ENCODE measurements at regions not wholly inside any gene's neighbourhood (a gene's known extent, or its start where the extent isn't known, plus 50 kb on each side); places are given as distances from the start of the nearest gene placed in this dataset.

- TF ChIP-seq, protein P1, sequence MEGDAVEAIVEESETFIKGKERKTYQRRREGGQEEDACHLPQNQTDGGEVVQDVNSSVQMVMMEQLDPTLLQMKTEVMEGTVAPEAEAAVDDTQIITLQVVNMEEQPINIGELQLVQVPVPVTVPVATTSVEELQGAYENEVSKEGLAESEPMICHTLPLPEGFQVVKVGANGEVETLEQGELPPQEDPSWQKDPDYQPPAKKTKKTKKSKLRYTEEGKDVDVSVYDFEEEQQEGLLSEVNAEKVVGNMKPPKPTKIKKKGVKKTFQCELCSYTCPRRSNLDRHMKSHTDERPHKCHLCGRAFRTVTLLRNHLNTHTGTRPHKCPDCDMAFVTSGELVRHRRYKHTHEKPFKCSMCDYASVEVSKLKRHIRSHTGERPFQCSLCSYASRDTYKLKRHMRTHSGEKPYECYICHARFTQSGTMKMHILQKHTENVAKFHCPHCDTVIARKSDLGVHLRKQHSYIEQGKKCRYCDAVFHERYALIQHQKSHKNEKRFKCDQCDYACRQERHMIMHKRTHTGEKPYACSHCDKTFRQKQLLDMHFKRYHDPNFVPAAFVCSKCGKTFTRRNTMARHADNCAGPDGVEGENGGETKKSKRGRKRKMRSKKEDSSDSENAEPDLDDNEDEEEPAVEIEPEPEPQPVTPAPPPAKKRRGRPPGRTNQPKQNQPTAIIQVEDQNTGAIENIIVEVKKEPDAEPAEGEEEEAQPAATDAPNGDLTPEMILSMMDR (IDR thresholded peaks at IDR 0.05; ENCODE audit: insufficient read depth, low read length) = no peak
- no peak overlapping the region for H3K4me3 ChIP-seq (ENCODE audit: low read depth, low read length)
- DNase-seq (ENCODE audit: low read depth) = no peak
These were observed 208.8 kb upstream of the ADRA1D start for GRCh38 chr20:4457566-4458543.

DNA sequence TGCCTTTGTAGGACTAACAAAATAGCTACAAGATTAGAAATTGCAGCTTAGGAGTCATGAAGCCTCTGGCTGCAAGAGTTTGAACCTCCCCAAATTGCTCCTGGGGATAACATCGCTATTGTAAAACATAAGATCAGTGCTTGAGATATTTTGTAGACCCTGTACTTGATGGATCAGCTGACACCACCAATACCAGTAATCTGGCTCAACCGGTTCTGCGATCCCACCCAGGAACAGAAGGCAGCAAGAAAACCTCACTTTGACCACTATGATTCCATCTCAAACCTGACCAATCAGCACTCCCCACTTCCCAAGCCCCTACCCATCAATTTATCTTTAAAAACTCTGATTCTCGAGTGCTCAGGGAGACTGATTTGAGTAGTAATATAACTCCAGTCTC, 206.9 kb upstream of the ADRA1D start:
- no peak overlapping the region for H3K4me3 ChIP-seq (ENCODE audit: low read depth, low read length)
- TF ChIP-seq, protein P1 (IDR thresholded peaks at IDR 0.05; ENCODE audit: insufficient read depth, low read length) = no peak
- DNase-seq (ENCODE audit: low read depth) = no peak

DNA sequence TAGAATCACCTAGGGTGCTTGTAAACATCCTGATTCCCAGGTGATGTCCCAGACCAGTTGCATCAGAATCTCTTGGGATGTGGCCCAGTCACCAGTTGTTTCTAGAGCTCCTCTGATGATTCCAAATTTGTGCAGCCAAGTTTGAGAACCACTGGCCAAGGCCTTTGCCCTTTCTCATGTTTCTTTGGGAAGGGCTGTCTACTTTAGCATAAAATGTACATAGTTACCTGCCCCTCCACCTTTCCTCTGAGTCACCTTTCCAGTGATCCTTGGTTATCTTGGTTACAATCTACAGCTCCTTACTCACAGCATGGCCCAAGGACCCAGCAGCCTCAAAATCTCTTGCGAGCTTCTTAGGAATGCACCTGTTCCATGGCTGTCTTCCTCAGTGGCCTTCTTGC, 206.2 kb upstream of the ADRA1D start:
- no peak overlapping the region for H3K4me3 ChIP-seq (ENCODE audit: low read depth, low read length)
- TF ChIP-seq, protein P1 (IDR thresholded peaks at IDR 0.05; ENCODE audit: insufficient read depth, low read length) = no peak
- no peak for DNase-seq (ENCODE audit: low read depth)

DNA sequence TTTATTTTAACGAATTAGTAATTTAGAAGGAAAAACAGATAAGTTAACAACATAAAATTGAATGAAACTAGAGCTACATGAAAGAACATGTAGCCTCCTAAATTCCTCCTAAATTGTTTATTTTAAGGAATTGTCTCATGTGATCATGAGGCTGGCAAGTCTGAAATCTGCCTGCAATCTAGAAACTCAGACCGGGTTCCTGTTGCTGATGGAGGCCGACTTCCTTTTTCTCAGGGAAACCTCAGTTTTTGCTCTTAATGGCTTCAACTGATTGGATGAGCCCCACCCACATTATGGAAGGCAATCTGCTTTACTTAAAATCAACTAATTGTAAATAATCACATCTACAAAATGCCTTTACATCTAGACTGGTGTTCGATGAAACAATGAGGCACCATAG, 205.0 kb upstream of the ADRA1D start:
- DNase-seq (ENCODE audit: low read depth) = no peak
- TF ChIP-seq, protein P1 (IDR thresholded peaks at IDR 0.05; ENCODE audit: insufficient read depth, low read length) = no peak

DNA sequence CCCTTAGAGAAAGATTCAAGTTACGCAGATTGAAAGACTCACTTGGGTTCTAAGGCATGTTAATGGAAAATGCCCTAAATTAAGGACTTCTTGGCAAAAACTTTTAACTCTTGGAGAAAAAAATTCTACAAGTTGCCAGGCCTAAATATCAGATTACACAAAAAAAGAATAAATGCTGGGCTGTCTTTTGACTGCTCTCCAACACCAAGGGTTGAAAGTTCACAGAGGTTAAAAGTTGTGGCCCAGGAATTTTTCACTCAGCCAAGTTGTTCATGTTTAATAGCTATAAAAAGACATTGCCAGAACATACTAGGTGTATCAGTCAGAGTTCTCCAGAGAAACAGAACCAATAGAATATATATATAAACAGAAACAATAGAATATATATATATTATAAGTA, 204.3 kb upstream of the ADRA1D start:
- DNase-seq (ENCODE audit: low read depth) = peak; percentile 21
- no peak overlapping the region for H3K4me3 ChIP-seq (ENCODE audit: low read depth, low read length)
- TF ChIP-seq, protein P1 (IDR thresholded peaks at IDR 0.05; ENCODE audit: insufficient read depth, low read length) = no peak

More for the DNA sequence above, 205.0 kb upstream of the ADRA1D start:
- H3K4me3 ChIP-seq (ENCODE audit: low read depth, low read length) = no peak overlapping the region

DNA sequence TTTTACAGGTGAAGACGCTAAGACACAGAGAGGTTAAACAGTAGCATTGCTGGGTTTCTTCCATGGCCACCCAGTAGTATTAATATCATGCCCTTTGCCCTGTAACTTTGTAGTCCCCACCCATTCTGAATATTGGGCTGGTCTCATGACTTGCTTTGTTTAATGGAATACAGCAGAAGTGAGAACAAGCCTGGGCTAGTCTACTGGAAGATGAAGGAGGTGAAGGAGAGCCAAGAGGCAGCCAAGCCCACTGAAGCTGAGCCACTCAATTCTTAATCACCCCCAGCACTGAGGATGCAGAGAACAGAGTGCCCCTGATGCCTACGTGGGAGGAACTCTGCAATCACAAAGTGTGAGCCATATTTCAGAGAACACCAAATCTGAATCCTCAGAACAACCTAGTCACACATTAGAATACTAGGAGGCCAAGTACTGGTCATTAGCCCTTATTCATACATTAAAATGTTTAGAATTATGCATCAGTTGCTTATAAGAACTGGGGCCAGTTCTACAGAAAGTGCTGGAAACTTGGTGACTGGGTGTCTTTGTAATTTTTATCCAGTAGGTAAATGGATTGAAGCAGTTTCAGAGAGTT, 202.5 kb upstream of the ADRA1D start:
- DNase-seq (ENCODE audit: low read depth) = no peak
- no peak overlapping the region for H3K4me3 ChIP-seq (ENCODE audit: low read depth, low read length)
- TF ChIP-seq, protein P1 (IDR thresholded peaks at IDR 0.05; ENCODE audit: insufficient read depth, low read length) = no peak

All from fibroblast of the aortic adventitia (primary cell).